ENCODE measurements at regions not wholly inside any gene's neighbourhood (a gene's known extent, or its start where the extent isn't known, plus 50 kb on each side); places are given as distances from the start of the nearest gene placed in this dataset.
"Not testable (repeated sequence)": the region's sequence is repeated elsewhere in the genome, so short reads cannot be mapped to it uniquely, and the experiment has no call there.

- DNase-seq, result no peak
These were observed 493.7 kb upstream of the GRM7 start for GRCh38 chr3:6367171-6367570.

- peak in 1 of 2 experiments; percentile 3 for DNase-seq
These were observed 468.8 kb upstream of the GRM7 start for GRCh38 chr3:6392123-6392522.

- no peak for DNase-seq
These were observed 466.0 kb upstream of the GRM7 start for GRCh38 chr3:6394944-6395343.

- peak in 1 of 2 experiments; percentile 62 for DNase-seq
These were observed 464.3 kb upstream of the GRM7 start for GRCh38 chr3:6396631-6397030.

GRCh38 chr3:6402666-6403065 is 458.2 kb upstream of the GRM7 start:
- DNase-seq, result not testable (repeated sequence)

GRCh38 chr3:6406923-6407322 is 454.0 kb upstream of the GRM7 start:
- DNase-seq, result not testable (repeated sequence)

GRCh38 chr3:6416049-6416661 is 444.8 kb upstream of the GRM7 start:
- no peak for DNase-seq

GRCh38 chr3:6417174-6417573 is 443.7 kb upstream of the GRM7 start:
- DNase-seq, result no peak

- no peak for DNase-seq
These were observed 442.4 kb upstream of the GRM7 start for GRCh38 chr3:6418485-6418884.

GRCh38 chr3:6421666-6422445 is 439.1 kb upstream of the GRM7 start:
- DNase-seq, result no peak

- DNase-seq, result no peak
These were observed 435.6 kb upstream of the GRM7 start for GRCh38 chr3:6425289-6425820.

- DNase-seq, result not testable (repeated sequence)
These were observed 432.6 kb upstream of the GRM7 start for GRCh38 chr3:6428276-6428675.

GRCh38 chr3:6435951-6436350 is 425.0 kb upstream of the GRM7 start:
- DNase-seq, result no peak

- no peak for DNase-seq
These were observed 423.3 kb upstream of the GRM7 start for GRCh38 chr3:6437631-6438030.

- no peak for DNase-seq
These were observed 422.9 kb upstream of the GRM7 start for GRCh38 chr3:6438031-6438430.

GRCh38 chr3:6439226-6439625 is 421.7 kb upstream of the GRM7 start:
- no peak for DNase-seq

GRCh38 chr3:6439824-6440223 is 421.1 kb upstream of the GRM7 start:
- DNase-seq, result no peak

- DNase-seq, result no peak
These were observed 415.8 kb upstream of the GRM7 start for GRCh38 chr3:6444888-6445658.

- DNase-seq, result no peak
These were observed 413.6 kb upstream of the GRM7 start for GRCh38 chr3:6447166-6447801.

- no peak for DNase-seq
These were observed 412.9 kb upstream of the GRM7 start for GRCh38 chr3:6448011-6448410.

- DNase-seq, result no peak
These were observed 411.8 kb upstream of the GRM7 start for GRCh38 chr3:6449099-6449498.

- no peak for DNase-seq
These were observed 407.9 kb upstream of the GRM7 start for GRCh38 chr3:6452974-6453373.

GRCh38 chr3:6455031-6455430 is 405.9 kb upstream of the GRM7 start:
- DNase-seq, result no peak
